ENCODE measurements at regions not wholly inside any gene's neighbourhood (a gene's known extent, or its start where the extent isn't known, plus 50 kb on each side); places are given as distances from the start of the nearest gene placed in this dataset.

GRCh38 chr2:19805266-19805665 is 96.5 kb downstream of the TTC32 start:
- intact Hi-C loops (cut with micrococcal nuclease; ENCODE audit: unreplicated experiment) (no loop called here), in situ Hi-C loops (cut with HindIII; ENCODE audit: extremely low pct_ligation_motif_present, low pct_unique_long_range_greater_than_20kb) (no loop called here)
- DNase-seq (ENCODE audit: low spot score) (no peak), ATAC-seq (no peak), FAIRE-seq (no peak)
- H3K27ac ChIP-seq (ENCODE audit: extremely low read length, insufficient read depth, low read length): no peak overlapping the region
- CTCF ChIA-PET (ENCODE audit: low intra/inter-chr PET ratio, low total read pairs): no interaction called here
- no peak overlapping the region for H3K4me2 ChIP-seq (ENCODE audit: low read depth, low read length)
- no peaks in the 10 kb centered on the region for H3K79me2 ChIP-seq (ENCODE audit: insufficient read depth, low read length)
- POLR2A ChIA-PET: no interaction called here
- peaks cover 0 to 24% of the 10 kb centered on the region in 2 experiments; a peak in 3 of 5 replicates for H3K27me3 ChIP-seq (ENCODE audit: control insufficient read depth in 1 of 2, insufficient read depth in 2 of 2, low read length in 2 of 2)
- H3K9me3 ChIP-seq (ENCODE audit: low read length): no peaks in the 10 kb centered on the region
- 21% methylated on average over 4 of the region's 4 CpGs for WGBS (ENCODE audit: low lambda C conversion rate)
- TF ChIP-seq TEAD3 (CRISPR knock-in tag; optimal IDR thresholded peaks at IDR 0.05; ENCODE audit: borderline replicate concordance) (no peak), PRDM15 (CRISPR knock-in tag; IDR thresholded peaks at IDR 0.05) (no peak), CHCHD3 (CRISPR knock-in tag; IDR thresholded peaks at IDR 0.05) (no peak), SMAD1 (CRISPR knock-in tag; IDR thresholded peaks at IDR 0.05; ENCODE audit: borderline replicate concordance, low read depth) (no peak), ZZZ3 (CRISPR knock-in tag; IDR thresholded peaks at IDR 0.05; ENCODE audit: borderline replicate concordance) (no peak), ZBTB25 (CRISPR knock-in tag; IDR thresholded peaks at IDR 0.05) (no peak), ZBTB37 (CRISPR knock-in tag; IDR thresholded peaks at IDR 0.05) (no peak), ETV6 (CRISPR knock-in tag; conservative IDR thresholded peaks at IDR 0.05) (no peak)
- H3K36me3 ChIP-seq (replicated peaks in 1 of 2; ENCODE audit: control insufficient read depth in 1 of 2, insufficient read depth in 2 of 2, low read length in 2 of 2): no peaks in the 10 kb centered on the region
- no peaks in the 10 kb centered on the region for H4K20me1 ChIP-seq (ENCODE audit: insufficient read depth, low read length)
- H3K4me3 ChIP-seq (replicated peaks in 1 of 3; ENCODE audit: insufficient read depth in 1 of 3, low read depth in 2 of 3, low read length in 3 of 3): no peak overlapping the region
- H2AFZ ChIP-seq (ENCODE audit: low read length): no peak overlapping the region
- no peak overlapping the region for H3K9ac ChIP-seq (ENCODE audit: insufficient read depth, low read depth, low read length)
- BruUV-seq (replicated peaks): no TSS peak
- H3K4me1 ChIP-seq (ENCODE audit: insufficient read depth, low read length): no peaks in the 10 kb centered on the region

Data from HepG2 (cell line).